Body of pancreas (tissue), 4 donors: ENCODE measurements at regions not wholly inside any gene's neighbourhood (a gene's known extent, or its start where the extent isn't known, plus 50 kb on each side); places are given as distances from the start of the nearest gene placed in this dataset.

Source experiments
- ATAC-seq: fragments of 150-250 bp; one replicate; pipeline ENCODE4 v1.9.1; 2016
- DNase-seq, 4 donors: peaks; one replicate each; pipeline ENCODE4 v3.0.0-alpha.2; 2019
- H3K27ac ChIP-seq, 4 donors: fragments of 200-600 bp; sonication (generic); 1 replicate in 3 of 4; 2 replicates in 1 of 4; pipeline versions ENCODE4 v1.5.1 to v1.6.1; 2016 to 2019; ENCODE audit warnings: mild to moderate bottlenecking in 1 of 4, mixed read lengths in 1 of 4, moderate library complexity in 1 of 4
- H3K27me3 ChIP-seq, 2 donors: fragments of 200-600 bp; sonication (generic); one replicate each; pipeline ENCODE4 v1.6.0; 2016; ENCODE audit warnings: mild to moderate bottlenecking in 1 of 2
- H3K36me3 ChIP-seq, 2 donors: fragments of 200-600 bp; sonication (generic); replicated peaks in 1 of 2; 2 replicates each; pipeline ENCODE4 v1.5.1; 2016; ENCODE audit warnings: low read depth in 2 of 2; ENCODE audit not compliant: insufficient read depth in 1 of 2
- H3K4me1 ChIP-seq: fragments of 200-600 bp; sonication (generic); one replicate; pipeline ENCODE4 v1.6.0; 2016
- H3K4me3 ChIP-seq, 2 donors: fragments of 200-600 bp; sonication (generic); 1 replicate in 1 of 2; 2 replicates in 1 of 2; pipeline ENCODE4 v1.5.1; 2016 to 2019
- H3K9me3 ChIP-seq, 3 donors: fragments of 200-600 bp; sonication (generic); 1 replicate in 2 of 3; 2 replicates in 1 of 3; pipeline ENCODE4 v1.5.1; 2016
- CTCF ChIP-seq, 7 experiments: fragments of 450-650 bp in 4 of 7; fragments of 200-600 bp in 3 of 7; sonication (generic) in 3 of 7; IDR thresholded peaks; one replicate each; pipeline ENCODE4 v1.5.1; 2016 to 2019; ENCODE audit warnings: antibody characterized with exemption in 7 of 7
- POLR2A ChIP-seq, 3 donors: fragments of 450-650 bp; IDR thresholded peaks; one replicate each; pipeline ENCODE4 v1.6.1; 2016; ENCODE audit warnings: antibody characterized with exemption in 3 of 3, mild to moderate bottlenecking in 2 of 3
- WGBS, 2 donors: methylation state at CpG; one replicate each; pipeline ENCODE4 v1.1.5; 2017; 5-methylcytosine and 5-hydroxymethylcytosine counted together
- intact Hi-C: fragments of 100-400 bp; cut with DNase I; formaldehyde crosslinking; loops from one replicate; pipeline ENCODE4 v1.15.1; 2023

- 2 to 4% methylated on average over 12 of the region's 12 CpGs for WGBS, 2 donors
- TF ChIP-seq POLR2A (IDR thresholded peaks at IDR 0.05) = no peak
- TF ChIP-seq CTCF (IDR thresholded peaks at IDR 0.05) = no peak
- Histone ChIP-seq H3K4me1 (peaks cover 47% of the 10 kb centered on the region), H3K27me3 (peaks cover 3 to 35% of the 10 kb centered on the region in 2 donors), H3K4me3 (no peak overlapping the region), H3K9me3 (no peaks in the 10 kb centered on the region), H3K36me3 (no peaks in the 10 kb centered on the region), H3K27ac (no peak overlapping the region)
- DNase-seq (no peak), ATAC-seq (no peak)
- intact Hi-C loops = no loop called here
Observed at GRCh38 chr3:43997316-43997715, 244.4 kb upstream of the TOPAZ1 start.

DNA sequence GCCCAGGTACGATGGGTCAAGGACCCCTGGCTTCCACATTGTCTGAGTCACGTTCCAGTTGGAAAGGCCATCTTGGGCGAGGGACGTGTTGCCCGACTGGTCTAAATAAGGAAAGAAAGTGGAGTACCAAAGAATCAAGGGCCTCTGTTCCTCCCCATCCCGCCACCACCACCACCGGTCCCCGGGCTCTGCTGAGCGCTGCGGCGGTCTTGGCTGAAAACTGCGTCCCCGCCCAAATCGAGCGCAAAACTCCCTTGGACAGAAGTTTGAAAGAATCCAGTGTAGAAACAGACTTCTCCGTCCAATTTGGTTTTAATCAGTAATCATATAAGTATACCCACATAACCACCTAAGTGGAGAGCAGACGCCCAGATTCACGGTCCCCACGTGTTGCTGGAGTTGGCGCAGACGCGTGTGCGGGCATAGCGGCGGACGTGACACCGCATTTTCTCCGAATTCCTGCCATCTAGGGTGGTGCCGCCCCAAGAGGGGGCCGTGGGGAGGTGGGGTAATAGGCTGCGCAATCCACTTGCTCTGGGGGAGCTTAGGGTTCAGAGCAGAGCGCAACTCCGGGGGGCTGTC, 243.8 kb upstream of the TOPAZ1 start:
- ATAC-seq = no peak
- H3K4me1 ChIP-seq = peaks cover 47% of the 10 kb centered on the region
- no peak overlapping the region for H3K27ac ChIP-seq
- no peaks in the 10 kb centered on the region for H3K9me3 ChIP-seq
- TF ChIP-seq POLR2A (IDR thresholded peaks at IDR 0.05) (no peak), CTCF (IDR thresholded peaks at IDR 0.05) (no peak)
- no peak overlapping the region for H3K4me3 ChIP-seq
- H3K27me3 ChIP-seq = peaks cover 3 to 35% of the 10 kb centered on the region in 2 donors
- WGBS, 2 donors = 5 to 7% methylated on average over 30 to 33 of the region's 33 CpGs
- H3K36me3 ChIP-seq = no peaks in the 10 kb centered on the region
- no peak for DNase-seq
- intact Hi-C loops = no loop called here

- intact Hi-C loops = no loop called here
- WGBS, 2 donors = 0 to 1% methylated on average over 7 to 25 of the region's 25 CpGs
- ATAC-seq (no peak), DNase-seq (no peak)
- Histone ChIP-seq H3K27ac (no peak overlapping the region), H3K36me3 (no peaks in the 10 kb centered on the region), H3K4me3 (no peak overlapping the region), H3K27me3 (peaks cover 3 to 35% of the 10 kb centered on the region in 2 donors), H3K9me3 (no peaks in the 10 kb centered on the region), H3K4me1 (peaks cover 47% of the 10 kb centered on the region)
- no peak for TF ChIP-seq CTCF (IDR thresholded peaks at IDR 0.05)
- TF ChIP-seq POLR2A (IDR thresholded peaks at IDR 0.05) = no peak
Observed at GRCh38 chr3:43998370-43998835, 243.3 kb upstream of the TOPAZ1 start.

- Histone ChIP-seq H3K36me3 (no peaks in the 10 kb centered on the region), H3K27ac (no peak overlapping the region), H3K27me3 (peaks cover 3 to 35% of the 10 kb centered on the region in 2 donors), H3K4me3 (no peak overlapping the region), H3K4me1 (peaks cover 47% of the 10 kb centered on the region), H3K9me3 (no peaks in the 10 kb centered on the region)
- ATAC-seq (no peak), DNase-seq (peak in 1 of 4 donors; percentile 26)
- WGBS, 2 donors = 1 to 3% methylated on average over 24 to 77 of the region's 93 CpGs
- TF ChIP-seq POLR2A (IDR thresholded peaks at IDR 0.05) (no peak), CTCF (IDR thresholded peaks at IDR 0.05) (no peak)
- intact Hi-C loops = no loop called here
Observed at GRCh38 chr3:43998836-43999727, 242.6 kb upstream of the TOPAZ1 start.
